ENCODE measurements at regions not wholly inside any gene's neighbourhood (a gene's known extent, or its start where the extent isn't known, plus 50 kb on each side); places are given as distances from the start of the nearest gene placed in this dataset.
A peak's percentile ranks its signal among the peaks of the same experiment; 100 is the strongest.

DNA sequence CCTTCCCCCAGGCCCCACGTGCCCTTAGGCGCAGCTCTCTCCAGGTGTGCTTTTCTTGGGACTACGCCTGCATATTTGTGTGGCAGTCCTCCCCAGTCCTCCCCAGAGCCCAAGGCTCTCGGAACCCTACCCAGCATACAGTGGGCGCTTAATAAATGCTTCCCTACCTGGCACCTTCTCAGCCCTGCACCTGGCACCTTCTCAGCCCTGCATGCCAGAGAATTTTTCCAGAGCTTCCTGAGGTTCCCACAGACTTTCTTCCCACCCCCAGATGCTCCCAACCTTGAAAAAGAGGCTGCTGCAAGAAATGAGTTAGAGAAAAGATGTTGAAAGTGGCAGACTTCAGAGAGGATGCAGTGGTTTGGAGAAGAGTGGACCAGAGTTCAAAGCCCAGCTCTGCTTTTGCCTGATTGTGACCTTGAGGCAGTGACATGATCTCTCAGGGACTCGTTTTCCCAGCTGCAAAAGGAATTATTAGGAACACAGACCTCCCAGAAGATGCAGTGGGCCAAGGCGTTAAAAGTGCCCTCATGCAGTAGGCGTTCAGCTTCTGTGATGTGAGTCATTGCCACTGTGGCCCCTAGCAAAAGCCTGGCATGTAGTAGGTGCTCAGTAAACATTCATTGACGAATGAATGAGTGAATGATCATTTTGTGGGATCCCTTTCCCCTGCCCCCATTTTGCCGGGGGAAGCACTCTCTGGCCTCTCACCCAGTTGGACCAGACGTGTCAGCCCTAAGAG is 167.2 kb downstream of the PHETA1 start:
- Histone ChIP-seq H2AFZ (ENCODE audit: low read length) (no peak overlapping the region), H4K5ac (ENCODE audit: insufficient read length, low read depth, low read length) (no peak overlapping the region), H3K23ac (ENCODE audit: insufficient read length) (no peak overlapping the region), H3K4ac (replicated peaks; ENCODE audit: insufficient read length, low read depth, low read length) (no peak overlapping the region), H3K4me1 (replicated peaks in 1 of 4; ENCODE audit: control insufficient read depth in 3 of 4, insufficient read depth in 4 of 4, low read length in 3 of 4) (peaks cover 0 to 8% (median 4%) of the 10 kb centered on the region in 4 experiments; a peak in 5 of 7 replicates), H3K79me1 (ENCODE audit: low read depth, low read length) (no peaks in the 10 kb centered on the region; the same call in 1 of the 2 replicates), H3K4me3 (ENCODE audit: extremely low read depth in 1 of 4, insufficient read depth in 2 of 4, low read depth in 3 of 4, low read length in 4 of 4) (no peak overlapping the region), H3K23me2 (ENCODE audit: low read depth, low read length) (no peaks in the 10 kb centered on the region; the same call in 1 of the 2 replicates), H3K27me3 (replicated peaks in 1 of 4; ENCODE audit: control insufficient read depth in 3 of 4, extremely low read depth in 1 of 4, insufficient read depth in 3 of 4, low read length in 3 of 4) (no peaks in the 10 kb centered on the region), H3K56ac (replicated peaks; ENCODE audit: insufficient read length, low read depth, low read length) (no peak overlapping the region), H2BK20ac (ENCODE audit: low read length) (no peak overlapping the region), H2BK5ac (ENCODE audit: low read depth, low read length) (no peak overlapping the region), H2BK12ac (ENCODE audit: low read depth, low read length) (no peak overlapping the region), H2BK120ac (replicated peaks; ENCODE audit: low read depth, low read length) (no peak overlapping the region), H3K14ac (ENCODE audit: insufficient read length) (no peak overlapping the region), H3K18ac (ENCODE audit: extremely low read depth, low read length) (no peak overlapping the region), H3K9ac (replicated peaks in 1 of 4; ENCODE audit: extremely low read depth in 1 of 4, low read depth in 3 of 4, low read length in 3 of 4) (no peak overlapping the region), H2AK5ac (ENCODE audit: low read depth, low read length) (no peak overlapping the region), H2BK15ac (ENCODE audit: low read length) (no peak overlapping the region), H3K36me3 (ENCODE audit: control insufficient read depth in 2 of 4, insufficient read depth in 4 of 4, low read length in 3 of 4) (no peaks in the 10 kb centered on the region), H3K79me2 (ENCODE audit: control insufficient read depth in 1 of 2, insufficient read depth in 2 of 2, low read length in 2 of 2) (no peaks in the 10 kb centered on the region; a peak in 1 of 4 replicates), H3K4me2 (ENCODE audit: insufficient read depth in 1 of 2, low read depth in 2 of 2, low read length in 2 of 2) (no peak overlapping the region), H3K27ac (ENCODE audit: low read depth, low read length) (no peak overlapping the region), H4K20me1 (replicated peaks in 1 of 2; ENCODE audit: control insufficient read depth in 1 of 2, insufficient read depth in 2 of 2, low read length in 2 of 2) (peaks cover 0 to 9% of the 10 kb centered on the region in 2 experiments), H4K91ac (replicated peaks; ENCODE audit: insufficient read length, low read length) (no peak overlapping the region), H3K9me3 (ENCODE audit: insufficient read depth in 2 of 2, low read depth in 1 of 2, low read length in 1 of 2) (no peaks in the 10 kb centered on the region), H4K8ac (ENCODE audit: extremely low read depth, insufficient read depth, low read length) (peak overlapping the region; percentile 68; the same call in 1 of the 2 replicates)
- DNase-seq (ENCODE audit: low read depth in 1 of 2, low spot score in 2 of 2) (no peak), FAIRE-seq (no peak)
- POLR2A ChIA-PET (ENCODE audit: partially characterized antibody) = no interaction called here
- CTCF ChIA-PET (ENCODE audit: partially characterized antibody) = interaction anchor here (0.6 to 1.7 kb wide), 5 partner anchors 14 to 464 kb away, joined by 3 read pairs; no protein-coding TSS in a partner anchor
- TF ChIP-seq CHD2 (IDR thresholded peaks at IDR 0.05; ENCODE audit: low read length) (no peak), KDM1A (IDR thresholded peaks at IDR 0.05; ENCODE audit: borderline replicate concordance, low read length) (no peak), SP4 (IDR thresholded peaks at IDR 0.05; ENCODE audit: low read length) (no peak), CBX5 (IDR thresholded peaks at IDR 0.05; ENCODE audit: low read depth, low read length) (no peak), CBX8 (IDR thresholded peaks at IDR 0.05; ENCODE audit: borderline replicate concordance, low read depth, low read length) (no peak), POLR2A (IDR thresholded peaks at IDR 0.05; ENCODE audit: control extremely low read depth in 1 of 2, low read depth in 2 of 2, low read length in 2 of 2) (no peak), RFX5 (IDR thresholded peaks at IDR 0.05; ENCODE audit: borderline replicate concordance, low read depth, low read length) (no peak), CREB1 (IDR thresholded peaks at IDR 0.05) (no peak), POLR2AphosphoS5 (IDR thresholded peaks at IDR 0.05; ENCODE audit: low read depth, low read length) (no peak), SIN3A (conservative IDR thresholded peaks at IDR 0.05 in 1 of 2, IDR thresholded peaks at IDR 0.05 in 1 of 2; ENCODE audit: low read depth in 1 of 2, low read length in 2 of 2) (no peak), RAD21 (IDR thresholded peaks at IDR 0.05 in 1 of 2, conservative IDR thresholded peaks at IDR 0.05 in 1 of 2; ENCODE audit: low read depth in 2 of 2, low read length in 2 of 2) (no peak)
- TF ChIP-seq, protein P1, sequence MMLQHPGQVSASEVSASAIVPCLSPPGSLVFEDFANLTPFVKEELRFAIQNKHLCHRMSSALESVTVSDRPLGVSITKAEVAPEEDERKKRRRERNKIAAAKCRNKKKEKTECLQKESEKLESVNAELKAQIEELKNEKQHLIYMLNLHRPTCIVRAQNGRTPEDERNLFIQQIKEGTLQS (IDR thresholded peaks at IDR 0.05; ENCODE audit: insufficient read depth, low read depth, low read length) = no peak
- 88% methylated on average over 11 of the region's 11 CpGs; no CpG with 5 or more reads in 1 of the 2 experiments for WGBS, 2 experiments (ENCODE audit: extremely low coverage in 1 of 2, insufficient coverage in 1 of 2, insufficient read length in 1 of 2, insufficient replicate concordance in 2 of 2, low coverage in 1 of 2, low lambda C conversion rate in 2 of 2, missing lambda C conversion rate in 1 of 2)
